HG02970 (cell line): ENCODE measurements at regions not wholly inside any gene's neighbourhood (a gene's known extent, or its start where the extent isn't known, plus 50 kb on each side); places are given as distances from the start of the nearest gene placed in this dataset.

ENCODE experiments used
- ATAC-seq: cut with Tn5 transposase; IDR thresholded peaks from one replicate; pipeline ENCODE4 v1.9.1; 2021; ENCODE audit warnings: mild to moderate bottlenecking, moderate library complexity, moderate number of reproducible peaks; ENCODE audit not compliant: unreplicated experiment, low FRiP score

- ATAC-seq: no peak
Measured at GRCh38 chr20:50369225-50370035, 140.8 kb upstream of the PTPN1 start.

GRCh38 chr20:50370036-50370566 lies 140.1 kb upstream of the PTPN1 start:
- no peak for ATAC-seq

GRCh38 chr20:50371878-50372769 lies 138.1 kb upstream of the PTPN1 start:
- ATAC-seq: no peak

GRCh38 chr20:50372770-50373088 lies 137.5 kb upstream of the PTPN1 start:
- ATAC-seq: no peak

GRCh38 chr20:50373674-50374286 lies 136.4 kb upstream of the PTPN1 start:
- no peak for ATAC-seq

- no peak for ATAC-seq
Measured at GRCh38 chr20:50374541-50375078, 135.6 kb upstream of the PTPN1 start.

- ATAC-seq: no peak
Measured at GRCh38 chr20:50376179-50376887, 133.8 kb upstream of the PTPN1 start.

- no peak for ATAC-seq
Measured at GRCh38 chr20:50376888-50377459, 133.2 kb upstream of the PTPN1 start.

GRCh38 chr20:50378170-50379000 lies 131.8 kb upstream of the PTPN1 start:
- no peak for ATAC-seq

GRCh38 chr20:50379049-50379990 lies 130.9 kb upstream of the PTPN1 start:
- ATAC-seq: no peak

- no peak for ATAC-seq
Measured at GRCh38 chr20:50379991-50380696, 130.0 kb upstream of the PTPN1 start.

- no peak for ATAC-seq
Measured at GRCh38 chr20:50380697-50381040, 129.5 kb upstream of the PTPN1 start.

GRCh38 chr20:50381075-50381732 lies 129.0 kb upstream of the PTPN1 start:
- no peak for ATAC-seq

- no peak for ATAC-seq
Measured at GRCh38 chr20:50381771-50382593, 128.2 kb upstream of the PTPN1 start.

GRCh38 chr20:50385733-50386640 lies 124.2 kb upstream of the PTPN1 start:
- no peak for ATAC-seq
